ENCODE measurements at regions not wholly inside any gene's neighbourhood (a gene's known extent, or its start where the extent isn't known, plus 50 kb on each side); places are given as distances from the start of the nearest gene placed in this dataset.
"Not testable (repeated sequence)": the region's sequence is repeated elsewhere in the genome, so short reads cannot be mapped to it uniquely, and the experiment has no call there.

- no peak for DNase-seq (ENCODE audit: low read depth)
These were observed 616.2 kb upstream of the SPRY2 start for GRCh38 chr13:80957019-80957655.

- no peak for DNase-seq (ENCODE audit: low read depth)
These were observed 614.6 kb upstream of the SPRY2 start for GRCh38 chr13:80955501-80955900.

GRCh38 chr13:80952158-80952557, 611.2 kb upstream of the SPRY2 start:
- DNase-seq (ENCODE audit: low read depth) = no peak

DNA sequence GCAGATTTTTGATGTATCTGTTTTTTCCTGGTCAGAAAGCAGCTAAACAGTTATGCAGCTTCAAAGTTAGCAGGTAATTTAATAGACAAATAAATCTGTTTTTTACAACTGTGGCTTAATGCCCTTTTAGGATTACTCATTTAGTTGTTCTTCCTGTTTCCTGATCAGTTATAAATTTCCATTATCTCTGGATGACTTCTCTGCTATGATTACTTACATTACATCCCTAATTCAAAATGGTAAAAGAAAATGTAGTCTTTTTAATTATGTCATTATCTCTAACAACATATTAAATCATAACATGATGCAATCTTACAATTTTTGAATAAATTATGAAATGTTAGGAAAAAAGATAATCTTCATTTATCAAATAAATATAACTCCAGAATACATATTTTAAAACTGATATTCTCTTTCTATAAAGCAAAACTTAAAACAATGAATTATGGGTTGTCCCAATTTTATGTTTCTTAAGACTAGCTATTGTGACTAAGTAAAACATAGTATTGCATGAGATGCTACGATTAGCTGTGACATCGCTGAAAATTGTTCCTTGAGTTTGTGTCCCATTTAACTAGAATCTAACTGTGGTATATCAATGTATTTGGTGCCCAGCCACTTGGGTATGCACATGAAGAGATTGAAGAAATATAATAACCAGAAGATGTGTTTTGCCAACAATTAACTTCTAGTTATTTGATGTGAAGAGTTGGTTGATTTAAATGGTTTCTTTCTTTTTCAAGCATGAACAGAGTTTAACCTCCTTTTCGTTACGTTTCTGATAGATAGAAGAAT, 605.3 kb upstream of the SPRY2 start:
- DNase-seq (ENCODE audit: low read depth) = no peak

DNA sequence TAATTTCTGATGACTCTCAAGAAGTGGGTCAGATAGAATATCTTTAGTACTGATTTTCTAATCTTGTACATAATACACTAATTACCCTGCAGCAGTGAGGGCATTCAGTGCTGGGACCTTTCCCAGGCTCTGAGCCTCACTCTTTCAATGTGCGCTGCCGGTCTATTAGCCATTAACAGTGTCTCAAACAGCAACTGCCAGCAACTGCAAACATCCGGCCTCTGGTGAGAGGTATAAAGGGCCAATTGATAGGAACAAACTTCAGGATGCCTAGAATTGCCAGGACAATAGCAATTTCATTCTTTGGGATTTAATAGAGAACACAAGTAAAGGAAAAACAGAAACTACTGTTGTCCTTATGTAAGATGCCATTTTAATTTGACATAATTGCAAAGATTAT, 604.4 kb upstream of the SPRY2 start:
- no peak for DNase-seq (ENCODE audit: low read depth)

GRCh38 chr13:80939581-80939980, 598.7 kb upstream of the SPRY2 start:
- no peak for DNase-seq (ENCODE audit: low read depth)

DNA sequence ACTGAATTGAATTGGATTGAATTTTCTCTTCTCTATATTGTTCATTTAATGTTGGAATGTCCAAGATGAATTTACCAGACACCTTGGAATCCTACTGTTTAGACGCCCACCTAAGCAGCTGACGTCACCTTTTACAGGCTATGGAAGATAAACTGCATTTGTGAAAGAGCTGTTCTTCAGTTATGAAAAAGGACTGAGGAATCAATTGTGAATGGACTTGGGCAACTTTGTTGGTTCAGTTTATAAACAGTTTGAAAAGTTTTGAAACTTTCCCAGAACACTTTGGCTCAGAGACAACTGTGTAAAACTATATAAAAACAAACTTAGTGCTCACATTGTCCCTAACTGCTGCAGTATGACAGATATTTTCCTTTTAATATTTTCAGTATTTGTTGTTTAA, 590.8 kb upstream of the SPRY2 start:
- DNase-seq (ENCODE audit: low read depth) = no peak

DNA sequence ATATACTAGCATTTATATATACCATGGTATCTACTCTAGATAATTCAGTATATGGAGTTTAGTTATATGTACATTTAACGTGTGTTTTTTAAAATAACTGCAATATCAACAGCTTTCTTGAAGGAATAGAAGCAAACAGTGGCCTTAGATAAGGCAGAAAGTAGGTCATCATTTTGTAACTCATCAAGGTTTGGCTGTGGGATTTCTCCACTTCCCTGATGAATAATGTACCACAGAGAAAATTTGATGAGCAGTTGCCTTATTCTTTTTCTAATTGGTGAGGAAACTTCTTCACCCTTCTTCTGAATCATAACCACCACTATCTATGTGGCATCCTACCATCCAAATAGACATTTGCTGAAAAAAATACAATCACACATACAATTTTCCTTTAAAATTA, 590.2 kb upstream of the SPRY2 start:
- DNase-seq (ENCODE audit: low read depth) = no peak

DNA sequence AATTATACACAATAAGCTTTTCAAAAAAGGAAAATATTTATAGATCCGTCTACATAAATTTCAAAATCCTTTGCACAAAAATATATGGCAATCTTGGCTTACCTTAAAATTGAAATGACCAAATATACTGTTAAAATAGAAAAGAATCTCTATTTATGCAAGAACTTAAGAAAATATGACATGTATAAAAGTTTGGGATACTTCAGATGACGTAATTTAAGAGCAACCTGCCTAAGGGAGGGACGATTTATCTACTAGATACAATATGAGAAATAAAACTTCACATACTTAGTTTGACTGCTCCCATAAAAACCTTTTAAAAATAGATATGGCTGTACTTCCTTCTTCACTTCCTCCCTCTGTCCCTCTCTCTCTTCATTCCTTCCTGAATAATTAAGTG, 587.3 kb upstream of the SPRY2 start:
- no peak for DNase-seq (ENCODE audit: low read depth)

DNA sequence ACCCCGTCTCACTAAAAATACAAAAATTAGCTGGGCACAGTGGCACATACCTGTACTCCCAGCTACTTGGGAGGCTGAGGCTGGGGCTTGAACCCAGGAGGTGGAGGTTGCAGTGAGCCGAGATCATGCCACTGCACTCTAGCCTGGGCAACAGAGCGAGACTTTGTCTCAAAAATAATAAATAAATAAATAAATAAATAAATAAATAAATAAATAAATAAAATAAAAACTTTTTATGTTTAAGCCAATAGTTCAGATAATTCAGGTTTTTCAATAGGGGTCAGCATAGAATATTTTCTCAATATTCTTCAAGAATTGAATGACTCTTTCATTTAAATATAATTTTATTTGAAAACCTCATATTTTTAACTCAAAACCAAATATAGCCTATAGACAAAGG, 585.1 kb upstream of the SPRY2 start:
- DNase-seq (ENCODE audit: low read depth) = not testable (repeated sequence)

GRCh38 chr13:80924596-80924995, 583.7 kb upstream of the SPRY2 start:
- peak; percentile 3 for DNase-seq (ENCODE audit: low read depth)

DNA sequence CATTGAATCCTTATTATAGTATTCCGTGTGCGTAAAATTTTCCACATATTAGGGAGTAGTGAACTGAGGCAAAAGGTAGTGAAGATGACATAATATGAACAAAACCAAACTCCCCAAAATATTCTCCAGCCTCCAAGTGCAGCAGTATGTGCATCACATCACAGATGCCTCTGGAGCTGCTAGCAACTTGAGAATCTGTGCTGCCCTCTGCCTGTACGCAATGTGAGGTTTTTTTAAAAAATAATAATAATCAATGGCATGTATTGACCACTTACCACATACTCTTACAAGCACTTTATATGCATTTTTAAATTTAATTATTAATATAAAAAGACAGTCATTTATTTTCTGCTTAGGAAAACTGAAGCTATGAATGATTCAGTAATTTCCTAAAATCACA, 583.0 kb upstream of the SPRY2 start:
- DNase-seq (ENCODE audit: low read depth) = no peak

DNA sequence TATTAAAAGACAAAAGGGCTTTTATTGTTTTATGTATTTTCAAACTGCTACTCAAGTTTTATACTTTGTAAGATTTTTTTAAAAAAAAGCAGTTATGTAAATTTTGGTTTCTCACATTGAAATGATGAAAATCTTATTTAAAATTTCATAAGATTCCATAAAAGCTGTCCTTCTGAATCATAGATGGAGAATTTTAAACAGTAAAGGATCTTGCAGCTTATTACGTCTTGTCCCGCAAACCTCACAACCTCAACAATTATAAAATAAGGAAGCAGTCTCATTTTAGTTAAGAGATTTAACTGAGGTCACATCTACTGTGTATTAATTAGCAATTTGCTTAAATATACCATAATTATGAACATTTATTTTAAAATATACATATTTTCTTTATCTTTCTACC, 581.0 kb upstream of the SPRY2 start:
- DNase-seq (ENCODE audit: low read depth) = no peak

- no peak for DNase-seq (ENCODE audit: low read depth)
These were observed 580.6 kb upstream of the SPRY2 start for GRCh38 chr13:80921541-80921940.

DNA sequence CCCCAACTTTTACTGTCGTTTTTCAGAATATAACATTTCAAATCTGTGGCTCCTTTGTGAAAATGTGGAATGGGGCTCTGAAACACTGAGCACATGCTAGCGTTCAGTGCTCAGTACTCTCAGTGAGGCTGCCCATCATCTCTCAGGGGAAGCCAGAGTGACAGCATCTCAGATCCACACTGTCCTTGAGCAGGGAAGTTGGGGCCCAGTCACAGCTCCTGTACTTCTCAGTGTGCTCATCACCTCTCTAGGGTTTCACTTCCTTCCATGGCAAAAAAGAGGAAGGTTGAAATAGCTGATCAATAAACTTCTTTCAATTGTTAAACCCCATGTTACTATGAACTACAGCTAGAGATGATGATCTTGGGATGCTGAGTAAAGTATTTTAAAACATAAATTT, 565.9 kb upstream of the SPRY2 start:
- DNase-seq (ENCODE audit: low read depth) = no peak

DNA sequence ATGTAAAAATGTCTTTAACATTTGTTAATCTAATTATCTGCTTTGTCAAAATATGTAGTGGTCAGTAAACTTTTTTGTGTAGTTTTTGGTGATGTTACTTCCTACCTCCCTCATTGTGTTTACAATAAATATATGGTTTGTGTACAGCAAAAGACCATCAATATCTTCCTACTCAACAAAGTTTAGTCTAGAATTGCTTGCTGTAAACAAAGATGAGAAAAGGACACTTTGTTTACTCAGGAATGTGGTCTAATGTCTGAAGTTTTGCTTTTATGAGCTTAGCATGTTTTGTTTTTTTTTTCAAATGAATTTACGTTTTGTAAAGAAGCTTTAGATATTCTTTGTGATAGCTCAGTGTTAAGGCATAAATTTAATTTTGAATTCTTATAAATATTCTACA, 563.5 kb upstream of the SPRY2 start:
- DNase-seq (ENCODE audit: low read depth) = no peak

- no peak for DNase-seq (ENCODE audit: low read depth)
These were observed 563.0 kb upstream of the SPRY2 start for GRCh38 chr13:80903911-80904310.

- DNase-seq (ENCODE audit: low read depth) = no peak
These were observed 560.6 kb upstream of the SPRY2 start for GRCh38 chr13:80901530-80901929.

DNA sequence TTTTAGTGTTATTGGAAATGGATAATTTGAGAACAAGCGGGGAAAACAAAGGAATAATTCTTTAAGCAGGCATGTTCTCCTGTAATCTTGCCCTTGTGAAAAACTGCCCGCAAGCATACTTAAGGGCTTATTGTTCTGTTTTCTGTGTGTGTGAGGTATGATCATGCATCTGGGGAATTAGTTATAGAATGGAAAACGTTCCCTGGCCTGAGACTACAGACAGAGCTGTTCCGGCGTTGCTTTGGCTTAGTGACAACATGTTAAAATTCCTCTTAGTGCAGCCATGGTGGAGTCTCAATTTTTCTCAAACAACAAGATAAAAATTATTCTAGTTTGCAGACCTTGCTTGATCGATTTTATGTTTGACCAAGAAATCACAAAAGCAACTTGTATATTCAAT, 560.2 kb upstream of the SPRY2 start:
- DNase-seq (ENCODE audit: low read depth) = no peak

DNA sequence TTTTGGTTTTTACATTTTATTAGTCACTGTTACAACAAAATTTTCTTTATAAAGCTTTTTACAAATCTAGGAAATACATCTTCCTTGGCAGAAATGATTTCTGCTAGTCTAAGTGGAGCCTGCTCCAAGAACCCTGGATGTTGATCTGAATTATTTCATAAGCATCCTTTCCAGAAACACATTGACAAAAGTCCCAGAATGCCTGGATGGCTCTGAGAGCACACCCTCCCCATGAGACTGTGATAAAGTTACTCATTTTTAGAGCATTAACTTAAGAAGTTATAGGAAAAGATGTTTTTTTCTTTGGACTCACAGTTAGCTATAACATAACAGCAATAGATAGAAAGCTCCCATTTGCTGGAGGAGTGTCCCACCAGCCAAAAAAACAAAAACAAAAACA, 559.6 kb upstream of the SPRY2 start:
- no peak for DNase-seq (ENCODE audit: low read depth)

DNA sequence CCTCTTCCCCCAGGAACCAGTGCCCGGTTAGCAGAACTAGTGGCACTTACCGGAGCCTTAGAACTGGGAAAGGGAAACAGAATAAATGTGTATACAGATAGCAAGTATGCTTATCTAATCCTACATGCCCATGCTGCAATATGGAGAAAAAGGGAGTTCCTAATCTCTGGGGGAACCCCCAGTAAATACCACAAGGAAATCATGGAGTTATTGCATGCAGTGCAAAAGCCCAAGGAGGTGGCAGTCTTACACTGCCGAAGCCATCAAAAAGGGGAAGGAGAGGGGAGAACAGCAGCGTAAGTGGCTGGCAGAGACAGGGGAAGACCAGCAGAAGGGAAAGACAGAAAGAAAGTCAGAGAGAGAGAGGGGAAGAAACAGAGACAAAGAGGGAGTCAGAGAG, 556.7 kb upstream of the SPRY2 start:
- DNase-seq (ENCODE audit: low read depth) = not testable (repeated sequence)

GRCh38 chr13:80894917-80895316, 554.0 kb upstream of the SPRY2 start:
- no peak for DNase-seq (ENCODE audit: low read depth)

DNA sequence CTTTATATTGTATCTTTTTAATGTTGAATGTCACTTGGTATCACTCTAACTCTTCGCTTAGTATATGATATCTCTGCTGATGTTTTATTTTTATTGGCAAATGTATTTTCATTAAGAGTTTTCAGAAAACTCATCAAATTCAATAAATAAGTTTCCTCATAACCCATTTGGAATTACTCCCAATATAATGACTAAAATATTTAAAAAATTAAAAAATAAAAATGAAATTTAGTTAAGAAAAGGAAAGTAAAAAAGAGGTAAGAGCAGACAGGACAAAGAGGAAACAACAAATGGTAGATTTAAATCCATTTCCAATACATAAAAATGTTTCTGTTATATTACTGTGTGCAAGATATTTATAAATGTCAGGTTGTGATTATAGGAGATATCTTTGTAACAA, 548.9 kb upstream of the SPRY2 start:
- DNase-seq (ENCODE audit: low read depth) = no peak

DNA sequence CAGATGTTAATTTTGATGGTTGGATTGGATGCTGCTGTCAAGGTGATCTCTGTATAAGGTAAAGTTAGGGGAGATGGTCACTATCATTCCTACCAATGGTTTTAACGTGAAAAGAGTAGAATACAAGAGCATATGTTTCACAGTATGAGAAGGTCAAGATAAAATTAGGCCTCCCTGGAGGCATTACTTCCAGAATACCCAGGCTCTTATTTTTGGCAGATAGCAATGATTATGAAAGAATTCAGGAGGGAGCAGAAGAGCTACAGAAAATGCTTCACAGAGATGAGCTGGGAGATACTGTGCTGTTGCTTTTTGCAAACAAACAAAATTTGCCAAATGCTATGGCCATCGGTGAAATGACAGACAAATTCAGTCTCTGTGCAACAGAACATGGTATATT, 547.5 kb upstream of the SPRY2 start:
- no peak for DNase-seq (ENCODE audit: low read depth)
